CD14-positive monocyte (primary cell): ENCODE measurements at regions not wholly inside any gene's neighbourhood (a gene's known extent, or its start where the extent isn't known, plus 50 kb on each side); places are given as distances from the start of the nearest gene placed in this dataset.

ENCODE experiments used
- DNase-seq, 3 donors: peaks; one replicate each; pipeline ENCODE4 v3.0.0-alpha.2; 2011 to 2022
- H2AFZ ChIP-seq: 2 replicates; pipeline ENCODE4 v1.6.0; 2012; ENCODE audit warnings: mild to moderate bottlenecking, low read depth, low read length, inconsistent platforms; ENCODE audit not compliant: insufficient read depth, poor library complexity, severe bottlenecking
- H3K27ac ChIP-seq, 2 donors: 1 replicate in 1 of 2; 2 replicates in 1 of 2; pipeline ENCODE4 v1.5.1; 2012 to 2013; ENCODE audit warnings: low read length in 2 of 2, control low read depth in 1 of 2, inconsistent platforms in 1 of 2, low read depth in 1 of 2, mild to moderate bottlenecking in 1 of 2
- H3K27me3 ChIP-seq, 2 donors: one replicate each; pipeline versions ENCODE4 v1.6.0 to v1.6.1; 2011 to 2013; ENCODE audit warnings: low read length in 2 of 2; ENCODE audit not compliant: control insufficient read depth in 2 of 2, insufficient read depth in 2 of 2
- H3K36me3 ChIP-seq, 2 donors: replicated peaks in 1 of 2; 1 replicate in 1 of 2; 2 replicates in 1 of 2; pipeline versions ENCODE4 v1.5.1 to v1.6.1; 2012 to 2013; ENCODE audit warnings: low read length in 2 of 2, control low read depth in 1 of 2, inconsistent platforms in 1 of 2, mild to moderate bottlenecking in 1 of 2; ENCODE audit not compliant: insufficient read depth in 2 of 2, control insufficient read depth in 1 of 2
- H3K4me1 ChIP-seq, 2 donors: 1 replicate in 1 of 2; 2 replicates in 1 of 2; pipeline versions ENCODE4 v1.5.1 to v1.6.1; 2012 to 2013; ENCODE audit warnings: low read length in 2 of 2, control low read depth in 1 of 2, inconsistent platforms in 1 of 2, mild to moderate bottlenecking in 1 of 2, moderate library complexity in 1 of 2; ENCODE audit not compliant: insufficient read depth in 2 of 2, control insufficient read depth in 1 of 2
- H3K4me2 ChIP-seq: replicated peaks from 2 replicates; pipeline ENCODE3; 2012; ENCODE audit warnings: low read length, moderate library complexity, mild to moderate bottlenecking; ENCODE audit not compliant: poor library complexity, severe bottlenecking; ENCODE audit errors: extremely low read depth
- H3K4me3 ChIP-seq, 3 experiments: fragments of 200-600 bp in 1 of 3; sonication (generic) in 1 of 3; replicated peaks in 1 of 3; 1 replicate in 2 of 3; 2 replicates in 1 of 3; pipeline ENCODE4 v1.5.1; 2011 to 2013; ENCODE audit warnings: low read length in 3 of 3, mild to moderate bottlenecking in 3 of 3, control low read depth in 2 of 3, low read depth in 2 of 3, inconsistent platforms in 1 of 3, moderate library complexity in 1 of 3
- H3K79me2 ChIP-seq: 2 replicates; pipeline ENCODE4 v1.6.0; 2012; ENCODE audit warnings: mild to moderate bottlenecking, control low read depth, inconsistent platforms, low read length, moderate library complexity; ENCODE audit not compliant: insufficient read depth
- H3K9ac ChIP-seq: 2 replicates; pipeline ENCODE4 v1.6.0; 2017; ENCODE audit warnings: low read length, mild to moderate bottlenecking; ENCODE audit not compliant: insufficient read depth, poor library complexity, severe bottlenecking
- H3K9me3 ChIP-seq, 2 donors: replicated peaks in 1 of 2; 1 replicate in 1 of 2; 2 replicates in 1 of 2; pipeline versions ENCODE4 v1.5.1 to v1.6.1; 2012 to 2013; ENCODE audit warnings: low read length in 2 of 2, control low read depth in 1 of 2; ENCODE audit not compliant: control insufficient read depth in 1 of 2, insufficient read depth in 1 of 2
- H4K20me1 ChIP-seq: 2 replicates; pipeline ENCODE4 v1.6.0; 2012; ENCODE audit warnings: mild to moderate bottlenecking, low read length, control low read depth, moderate library complexity; ENCODE audit not compliant: insufficient read depth
- H3K27ac Mint-ChIP-seq, 7 donors: one replicate each; pipeline ENCODE4 v1.8.0; 2020; ENCODE audit warnings: mild to moderate bottlenecking in 7 of 7, mixed read lengths in 7 of 7, moderate library complexity in 6 of 7, inconsistent platforms in 2 of 7
- H3K27me3 Mint-ChIP-seq, 3 donors: one replicate each; pipeline ENCODE4 v1.8.0; 2021 to 2022; ENCODE audit warnings: low read depth in 3 of 3, mild to moderate bottlenecking in 3 of 3, mixed read lengths in 3 of 3, moderate library complexity in 3 of 3, inconsistent platforms in 1 of 3
- H3K36me3 Mint-ChIP-seq, 2 donors: one replicate each; pipeline ENCODE4 v1.8.0; 2020; ENCODE audit warnings: mixed read lengths in 2 of 2, inconsistent platforms in 1 of 2, mild to moderate bottlenecking in 1 of 2
- H3K4me1 Mint-ChIP-seq: one replicate; pipeline ENCODE4 v1.8.0; 2020; ENCODE audit warnings: mild to moderate bottlenecking, mixed read lengths
- H3K4me3 Mint-ChIP-seq, 2 donors: one replicate each; pipeline ENCODE4 v1.8.0; 2020; ENCODE audit warnings: mild to moderate bottlenecking in 2 of 2, mixed read lengths in 2 of 2, moderate library complexity in 1 of 2
- H3K9me3 Mint-ChIP-seq, 7 donors: one replicate each; pipeline ENCODE4 v1.8.0; 2020 to 2022; ENCODE audit warnings: mixed read lengths in 7 of 7, mild to moderate bottlenecking in 6 of 7, moderate library complexity in 6 of 7, inconsistent platforms in 2 of 7
- CTCF ChIP-seq: fragments of 200-600 bp; IDR thresholded peaks from one replicate; pipeline ENCODE4 v1.8.0; 2022; ENCODE audit warnings: antibody characterized with exemption, mild to moderate bottlenecking
- WGBS: methylation state at CpG from one replicate; pipeline ENCODE4 v1.1.5; 2013; ENCODE audit warnings: missing lambda C conversion rate; ENCODE audit not compliant: insufficient coverage; 5-methylcytosine and 5-hydroxymethylcytosine counted together
- intact Hi-C, 2 donors: fragments of 100-400 bp; cut with micrococcal nuclease; formaldehyde crosslinking; loops; one replicate each; pipeline versions ENCODE4 v1.15.0 to v1.15.1; 2023

GRCh38 chr17:77461277-77462057 lies 320.7 kb downstream of the SEC14L1 start:
- no peaks in the 10 kb centered on the region for H3K9me3 Mint-ChIP-seq
- Histone ChIP-seq H3K4me1 (peaks cover 99% of the 10 kb centered on the region in 2 donors), H3K4me3 (peak overlapping the region in 1 of 3 experiments; percentile 75), H3K27me3 (no peaks in the 10 kb centered on the region), H2AFZ (peak overlapping the region; percentile 35), H3K4me2 (peak overlapping the region; percentile 50), H3K27ac (peak overlapping the region; percentile 93 to 97), H3K9me3 (no peaks in the 10 kb centered on the region), H3K9ac (peak overlapping the region; percentile 5), H4K20me1 (peaks cover 14% of the 10 kb centered on the region), H3K79me2 (peaks cover 85% of the 10 kb centered on the region), H3K36me3 (peaks cover 3 to 5% of the 10 kb centered on the region in 2 donors)
- intact Hi-C loops, result loop anchor here in 1 of 2 donors (5.0 kb wide), 1 partner anchor 34 kb away; no protein-coding TSS in a partner anchor
- peak overlapping the region; percentile 91 to 99 (median 97) for H3K27ac Mint-ChIP-seq
- peaks cover 0 to 2% (median 0%) of the 10 kb centered on the region in 3 donors for H3K27me3 Mint-ChIP-seq
- 95% methylated on average over 12 of the region's 16 CpGs for WGBS
- H3K36me3 Mint-ChIP-seq, result peaks cover 26 to 43% of the 10 kb centered on the region in 2 donors
- H3K4me3 Mint-ChIP-seq, result peak overlapping the region; percentile 24 to 72
- TF ChIP-seq CTCF, result no peak
- H3K4me1 Mint-ChIP-seq, result peaks cover 92% of the 10 kb centered on the region
- no peak for DNase-seq

- H3K36me3 ChIP-seq, result peaks cover 7 to 11% of the 10 kb centered on the region in 2 donors
- H3K4me3 ChIP-seq, result peak overlapping the region in 1 of 3 experiments; percentile 75
- no peaks in the 10 kb centered on the region for H3K9me3 ChIP-seq
- H3K4me1 Mint-ChIP-seq, result peaks cover 92% of the 10 kb centered on the region
- under 1% methylated on average over 9 of the region's 11 CpGs for WGBS
- peak overlapping the region; percentile 35 for H2AFZ ChIP-seq
- H3K36me3 Mint-ChIP-seq, result peaks cover 32 to 46% of the 10 kb centered on the region in 2 donors
- peak overlapping the region; percentile 93 to 97 for H3K27ac ChIP-seq
- peaks cover 99% of the 10 kb centered on the region in 2 donors for H3K4me1 ChIP-seq
- no peaks in the 10 kb centered on the region for H3K9me3 Mint-ChIP-seq
- no peaks in the 10 kb centered on the region for H3K27me3 ChIP-seq
- H3K9ac ChIP-seq, result peak overlapping the region; percentile 5
- peak overlapping the region; percentile 56 to 72 for H3K4me3 Mint-ChIP-seq
- intact Hi-C loops, result loop anchor here in 1 of 2 donors (5.0 kb wide), 1 partner anchor 35 kb away; no protein-coding TSS in a partner anchor
- peak overlapping the region; percentile 46 to 99 (median 95) for H3K27ac Mint-ChIP-seq
- H3K4me2 ChIP-seq, result peak overlapping the region; percentile 50
- no peaks in the 10 kb centered on the region for H3K27me3 Mint-ChIP-seq
- peaks cover 8% of the 10 kb centered on the region for H4K20me1 ChIP-seq
- peaks cover 85% of the 10 kb centered on the region for H3K79me2 ChIP-seq
- no peak for DNase-seq
- no peak for TF ChIP-seq CTCF
These were observed 321.3 kb downstream of the SEC14L1 start for GRCh38 chr17:77462090-77462489.
